HG03469 (cell line): ENCODE measurements at regions not wholly inside any gene's neighbourhood (a gene's known extent, or its start where the extent isn't known, plus 50 kb on each side); places are given as distances from the start of the nearest gene placed in this dataset.
"Not testable (repeated sequence)": the region's sequence is repeated elsewhere in the genome, so short reads cannot be mapped to it uniquely, and the experiment has no call there.

ENCODE experiments used
- ATAC-seq: cut with Tn5 transposase; IDR thresholded peaks from one replicate; pipeline ENCODE4 v1.9.1; 2021; ENCODE audit warnings: mild to moderate bottlenecking, moderate library complexity, moderate number of reproducible peaks; ENCODE audit not compliant: unreplicated experiment

DNA sequence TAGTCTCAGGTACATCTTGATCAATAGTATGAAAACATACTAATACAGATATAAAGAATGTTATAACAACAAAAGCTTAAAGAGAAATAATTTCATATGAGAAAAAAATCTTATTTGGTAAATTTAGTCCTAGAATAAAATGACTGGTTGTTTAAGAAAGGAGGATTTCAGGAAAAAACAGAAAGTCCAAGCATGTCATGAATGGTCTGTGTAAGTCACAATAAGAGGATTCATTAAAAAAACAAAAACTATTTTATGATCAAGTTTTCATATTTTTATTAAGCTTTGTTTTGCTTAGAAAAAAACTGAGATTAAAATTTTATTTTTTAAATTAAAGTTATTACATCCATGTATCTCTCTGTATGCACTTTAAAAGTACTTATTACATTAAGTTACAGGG lies 353.9 kb upstream of the SPHKAP start:
- no peak for ATAC-seq

DNA sequence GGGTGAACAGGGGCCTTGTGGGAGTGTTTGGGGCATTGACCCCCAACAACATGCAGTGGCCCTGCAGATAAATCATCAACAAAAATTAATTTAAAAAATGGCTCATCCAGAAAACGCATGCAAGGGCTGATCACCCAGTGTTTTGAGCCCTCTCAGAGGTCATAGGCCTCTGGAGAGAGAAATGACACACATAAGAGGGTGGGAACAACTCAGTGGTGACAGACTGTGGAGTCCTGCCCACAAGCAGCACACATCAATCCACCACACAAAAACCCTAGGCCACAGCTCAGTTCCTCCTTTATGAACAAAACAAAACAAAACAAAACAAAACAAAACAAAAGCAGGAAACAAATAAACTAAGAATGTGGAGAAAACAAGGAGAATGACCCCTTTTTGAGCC lies 351.7 kb upstream of the SPHKAP start:
- ATAC-seq = no peak

DNA sequence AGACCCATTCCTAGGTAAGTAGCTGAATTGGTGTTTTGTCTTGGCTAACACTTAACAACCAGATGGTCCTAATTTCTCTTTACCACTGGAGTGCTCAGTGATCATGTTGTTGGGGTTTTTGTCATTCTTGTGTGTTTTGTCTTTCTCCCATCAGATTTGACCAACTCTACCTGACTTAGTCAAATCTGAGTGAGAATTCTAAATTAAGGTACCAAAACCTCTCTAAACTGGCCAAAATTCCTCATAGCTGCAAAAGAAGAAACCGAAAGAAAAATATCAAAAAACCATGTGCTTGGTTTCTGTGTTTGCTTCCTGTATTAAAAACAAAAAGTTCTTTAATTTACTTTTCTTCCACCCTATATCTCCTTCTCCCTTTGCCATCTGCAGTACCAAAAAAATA lies 350.7 kb upstream of the SPHKAP start:
- no peak for ATAC-seq

DNA sequence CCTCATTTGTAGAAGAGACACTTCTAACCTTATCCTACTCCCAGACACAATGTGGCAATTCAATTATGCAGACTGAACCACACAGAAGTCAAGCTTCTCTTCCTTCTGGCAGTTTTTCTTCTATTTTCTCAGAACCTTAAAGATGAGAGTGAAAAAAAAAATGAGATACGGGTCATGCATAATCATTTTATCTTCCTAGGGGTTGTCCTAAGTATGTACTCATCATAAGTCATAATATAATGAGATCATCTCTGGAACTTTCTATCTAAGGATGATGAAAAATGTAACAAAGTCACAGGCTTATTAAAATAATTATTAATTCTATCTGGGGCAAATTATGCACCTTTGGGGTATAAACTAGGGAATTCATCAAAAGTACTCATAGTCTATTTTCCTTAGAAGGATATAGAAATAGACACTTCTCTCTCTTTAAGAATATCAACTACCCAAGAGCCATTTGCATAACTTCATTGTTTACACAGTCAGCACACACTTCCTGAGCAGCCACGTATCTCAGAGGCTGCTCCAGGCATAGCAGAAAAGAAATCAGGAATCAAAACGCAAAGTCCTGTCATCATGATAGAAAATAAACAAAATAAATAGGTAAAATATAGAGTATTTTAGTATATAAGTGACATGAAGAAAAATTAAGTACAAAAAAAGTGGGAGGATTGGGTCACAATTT lies 345.9 kb upstream of the SPHKAP start:
- no peak for ATAC-seq

DNA sequence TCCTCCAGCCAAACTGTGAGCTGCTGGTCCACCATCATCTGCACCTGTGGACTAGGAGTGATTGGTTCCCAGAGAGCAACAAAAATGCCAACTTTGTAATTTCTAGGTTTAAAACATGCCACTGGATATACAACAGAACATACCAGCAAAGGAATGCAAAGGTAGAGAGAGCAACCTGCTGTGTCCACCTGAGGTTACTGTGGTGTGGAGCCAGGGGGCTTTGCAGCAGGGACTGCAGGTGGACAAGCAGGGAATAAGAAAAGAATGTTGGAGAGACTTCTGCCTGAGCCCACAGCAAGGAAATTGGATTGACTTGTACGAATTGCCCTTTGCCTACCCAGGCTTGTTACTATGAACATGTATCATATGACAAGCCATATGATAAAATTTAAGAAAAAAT lies 345.2 kb upstream of the SPHKAP start:
- ATAC-seq = no peak

DNA sequence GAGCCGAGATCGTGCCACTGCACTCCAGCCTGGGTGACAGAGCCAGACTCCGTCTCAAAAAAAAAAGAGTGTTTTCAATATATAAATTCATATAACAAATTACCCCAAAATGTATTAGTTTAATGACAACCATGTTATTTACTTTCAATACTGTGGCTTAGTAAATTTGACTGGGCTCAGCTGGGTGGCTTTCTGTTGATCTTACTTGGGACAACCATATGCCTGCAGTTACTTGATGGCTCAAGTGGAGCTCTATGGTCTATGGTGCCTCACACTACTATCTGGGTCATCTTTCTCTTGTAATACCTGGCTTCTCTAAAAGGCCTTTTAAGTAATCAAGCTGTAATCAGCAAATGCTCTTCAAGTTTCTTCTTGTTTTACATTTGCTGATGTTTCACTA lies 341.5 kb upstream of the SPHKAP start:
- ATAC-seq = no peak

DNA sequence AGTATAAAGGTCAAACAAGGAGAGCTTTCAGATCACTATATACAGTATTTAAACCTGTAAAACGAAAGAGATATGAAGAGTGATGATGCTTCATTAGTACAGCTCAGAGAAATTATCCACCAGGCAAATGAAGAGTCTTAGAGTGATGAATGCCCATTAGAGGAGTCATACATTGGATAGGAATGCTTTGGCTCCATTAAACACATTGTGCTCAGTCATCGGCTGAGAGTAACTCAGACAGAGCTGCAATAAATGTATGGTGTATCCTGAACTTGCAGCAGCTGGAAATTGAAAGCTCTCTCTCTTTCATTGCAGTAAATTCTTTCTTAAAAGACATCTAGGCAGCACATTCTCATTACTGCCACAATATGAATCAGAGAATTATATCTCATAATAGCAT lies 340.8 kb upstream of the SPHKAP start:
- no peak for ATAC-seq

DNA sequence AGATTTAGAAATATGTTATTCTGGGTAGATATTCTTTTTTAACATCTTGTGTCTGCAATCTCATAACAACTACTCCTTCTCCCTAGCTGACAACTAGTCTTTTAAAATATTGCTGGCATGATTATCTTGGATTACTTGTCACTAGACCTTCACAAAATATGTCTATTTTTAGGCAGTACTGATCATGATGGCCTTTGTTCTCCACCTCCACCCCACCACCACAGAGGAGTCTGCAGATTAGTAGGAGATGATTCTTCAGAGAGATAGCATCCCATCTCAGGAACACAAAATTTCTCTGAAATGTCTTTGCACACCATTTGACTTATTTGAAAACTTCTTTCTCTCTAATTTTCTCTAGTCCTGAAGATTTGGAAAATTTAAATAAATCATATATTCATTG lies 338.1 kb upstream of the SPHKAP start:
- ATAC-seq = no peak

DNA sequence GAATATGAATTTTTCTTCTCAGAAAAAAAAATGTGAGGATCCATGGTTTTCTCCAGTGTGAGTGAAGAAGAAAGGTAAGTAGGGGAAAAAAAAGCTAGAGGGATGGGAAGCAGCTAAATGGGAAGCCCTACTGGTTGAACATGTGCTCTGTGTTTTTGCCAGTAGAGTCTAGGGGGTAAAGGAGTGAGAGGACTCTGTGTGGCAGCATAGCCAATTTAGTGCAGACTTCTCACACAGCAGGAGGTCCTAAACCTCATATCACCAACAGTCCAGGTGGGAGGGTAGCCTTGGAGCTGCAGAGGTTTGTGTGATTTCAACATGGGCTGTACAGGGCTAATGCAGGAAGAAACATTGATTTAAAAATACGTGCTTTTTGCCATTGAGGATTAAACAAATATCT lies 334.5 kb upstream of the SPHKAP start:
- ATAC-seq = no peak

DNA sequence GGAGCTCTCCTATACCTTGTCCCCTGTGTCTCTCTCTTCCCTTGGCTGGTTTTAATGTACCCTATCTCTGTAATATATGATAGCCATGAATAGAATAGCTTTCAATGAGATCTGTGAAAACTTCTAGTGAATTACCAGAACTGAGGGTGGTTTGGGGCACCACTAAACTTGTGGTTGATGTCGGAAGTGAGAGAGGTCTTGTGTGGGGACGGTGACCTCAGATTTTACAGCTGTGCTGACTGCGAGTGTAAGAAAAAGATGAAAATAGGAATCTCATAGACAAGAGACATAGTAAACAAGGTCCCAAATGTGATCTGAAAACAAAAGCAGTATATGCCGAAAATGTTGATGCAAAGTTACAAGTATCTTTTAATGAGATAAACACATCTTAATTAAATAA lies 332.0 kb upstream of the SPHKAP start:
- ATAC-seq = not testable (repeated sequence)

DNA sequence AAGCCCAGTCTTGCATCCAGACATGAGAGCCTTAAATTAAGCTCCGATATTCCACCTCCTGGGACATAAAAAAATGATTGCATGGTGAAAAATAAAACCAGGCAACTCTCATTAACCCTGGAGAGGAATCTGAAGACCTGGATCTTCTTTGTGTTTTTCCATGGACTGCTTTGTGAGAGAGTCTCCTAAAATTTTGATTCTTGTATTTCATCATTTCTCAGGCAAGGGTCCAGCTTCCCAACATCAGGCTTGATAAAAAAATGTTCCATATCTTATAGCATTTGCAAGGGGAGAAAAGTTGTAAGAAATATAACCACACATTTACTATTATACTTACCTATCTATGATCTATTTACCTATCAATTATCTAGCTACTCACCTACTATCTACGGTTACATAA lies 327.5 kb upstream of the SPHKAP start:
- no peak for ATAC-seq

DNA sequence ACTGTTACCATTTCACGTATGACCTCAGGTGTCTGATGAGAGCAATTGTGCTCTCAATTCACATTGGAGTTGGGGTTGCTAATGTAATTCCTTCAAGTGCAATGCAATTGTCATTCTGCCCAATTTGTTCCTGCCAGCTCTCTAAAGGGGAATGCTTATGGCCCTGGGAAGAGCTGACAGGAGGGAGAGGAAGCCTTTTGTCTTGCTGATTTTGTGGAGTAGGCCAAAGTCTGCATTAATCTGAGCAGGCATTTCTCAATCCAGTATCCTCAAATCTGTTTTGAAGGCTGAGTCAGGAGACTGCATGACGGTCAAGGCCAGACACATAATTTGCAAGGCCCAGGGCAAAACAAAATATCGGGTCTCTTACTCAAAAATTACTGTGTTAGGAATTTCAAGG lies 326.4 kb upstream of the SPHKAP start:
- no peak for ATAC-seq

DNA sequence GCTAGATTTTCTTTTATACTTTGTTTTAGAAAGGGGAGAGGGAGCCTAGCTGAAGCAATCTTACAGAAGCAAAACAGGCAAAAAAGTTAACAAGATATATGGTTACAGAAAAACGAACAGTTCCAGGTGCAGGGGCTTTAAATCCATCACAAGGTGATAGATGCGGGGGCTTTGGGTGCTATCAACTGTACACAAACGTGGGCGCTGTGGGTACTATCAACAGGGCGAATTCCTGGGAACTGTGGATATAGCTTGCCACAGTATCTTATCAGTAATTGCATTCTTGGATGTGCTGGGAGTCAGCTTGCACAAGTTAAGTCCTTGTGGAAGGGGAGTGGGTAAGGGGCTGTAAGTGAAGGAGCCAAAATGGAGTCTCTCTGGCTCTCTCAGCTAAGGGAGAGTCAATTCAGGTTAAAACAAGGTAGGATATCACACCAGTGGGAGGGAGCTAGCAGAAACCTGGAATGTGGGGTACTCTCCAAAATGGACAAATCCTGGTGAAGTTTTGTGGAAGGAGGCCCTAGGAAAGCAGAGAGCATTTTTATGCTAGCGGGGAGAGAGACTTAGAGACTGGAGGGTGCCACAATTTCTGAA lies 325.8 kb upstream of the SPHKAP start:
- no peak for ATAC-seq

DNA sequence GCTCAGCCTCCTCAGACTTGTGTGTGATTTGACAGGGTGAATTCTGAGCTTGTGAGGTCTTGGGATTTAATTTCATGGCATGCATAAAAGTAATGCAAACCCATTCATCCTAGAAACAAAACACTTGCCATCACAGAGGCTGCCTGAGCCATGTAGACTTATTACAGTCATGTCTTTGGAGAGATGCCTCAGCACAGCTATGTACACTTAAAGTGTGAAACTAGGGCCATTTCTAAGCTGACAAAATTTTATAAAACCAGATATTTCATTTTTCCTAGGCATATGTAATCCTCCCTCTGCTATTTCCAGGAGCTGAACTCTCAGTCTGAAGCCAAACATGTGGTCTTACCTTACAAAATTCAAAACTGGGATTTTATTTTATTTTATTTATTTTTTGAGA lies 322.2 kb upstream of the SPHKAP start:
- no peak for ATAC-seq

DNA sequence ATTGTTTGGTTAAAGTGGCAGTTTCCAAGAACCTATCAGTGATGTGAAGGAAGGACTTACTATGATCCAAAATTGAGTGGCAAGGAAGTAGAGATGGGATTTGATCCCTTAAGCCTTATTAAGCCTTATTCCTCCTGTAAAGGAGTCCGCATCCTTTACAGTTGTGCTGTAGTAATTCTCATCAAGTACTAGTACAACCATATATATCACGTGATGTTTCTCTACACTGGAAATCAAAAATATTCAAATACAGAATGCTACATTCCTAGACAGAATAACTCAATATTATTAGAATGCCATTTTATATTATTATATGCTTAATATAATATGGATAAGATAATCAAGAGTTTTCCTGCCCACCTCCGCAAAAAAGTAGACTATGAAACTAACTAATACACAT lies 312.4 kb upstream of the SPHKAP start:
- ATAC-seq = no peak

DNA sequence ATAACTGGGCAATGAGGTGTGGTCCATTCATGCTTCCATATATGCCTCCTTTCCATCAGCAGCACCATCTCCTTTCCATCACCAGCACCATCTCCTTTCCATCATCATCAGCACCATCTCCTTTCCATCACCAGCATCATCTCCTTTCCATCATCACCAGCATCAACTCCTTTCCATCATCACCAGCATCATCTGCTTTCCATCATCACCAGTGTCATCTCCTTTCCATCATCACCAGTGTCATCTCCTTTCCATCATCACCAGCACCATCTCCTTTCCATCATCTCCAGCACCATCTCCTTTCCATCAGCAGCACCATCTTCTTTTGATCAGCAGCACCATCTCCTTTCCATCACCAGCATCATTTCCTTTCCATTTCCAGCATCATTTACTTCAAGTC lies 297.5 kb upstream of the SPHKAP start:
- no peak for ATAC-seq

DNA sequence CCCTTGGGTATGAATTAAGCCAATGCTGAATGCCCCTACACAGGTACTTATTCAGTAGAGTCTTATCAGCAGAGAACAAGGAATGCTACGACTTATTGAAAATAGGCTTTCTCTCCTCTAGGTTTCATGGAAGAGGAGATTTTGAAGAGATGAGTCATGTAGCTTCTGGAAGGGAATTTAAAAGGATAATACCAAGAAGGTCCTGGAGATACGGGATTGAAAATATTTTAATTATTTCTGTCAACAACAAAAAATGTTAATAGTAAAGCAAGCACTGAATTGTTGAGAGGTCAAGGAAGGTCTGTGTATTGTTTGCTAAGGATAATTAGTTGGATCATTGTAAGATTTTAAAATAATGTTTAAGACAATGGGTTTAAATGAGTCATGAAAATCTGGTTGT lies 293.0 kb upstream of the SPHKAP start:
- ATAC-seq = no peak

DNA sequence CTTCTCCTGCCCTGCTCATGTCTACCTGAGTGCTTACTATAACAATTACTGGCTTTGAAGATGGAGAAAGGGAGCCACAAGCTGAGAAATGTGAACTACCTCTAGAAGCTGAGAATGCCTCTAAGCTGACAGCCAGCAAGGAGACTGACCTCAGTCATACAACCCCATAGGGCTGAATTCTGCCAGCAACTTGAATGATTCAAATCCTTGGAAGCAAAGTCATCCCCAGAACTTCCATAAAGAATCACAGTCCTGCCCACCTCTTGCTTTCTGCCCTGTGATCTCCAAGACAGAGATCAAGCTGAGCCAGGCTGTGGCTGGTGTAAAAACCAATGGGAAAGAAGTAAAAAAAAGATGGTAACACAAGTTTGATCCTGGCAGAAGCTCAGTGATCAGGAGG lies 288.2 kb upstream of the SPHKAP start:
- ATAC-seq = no peak

DNA sequence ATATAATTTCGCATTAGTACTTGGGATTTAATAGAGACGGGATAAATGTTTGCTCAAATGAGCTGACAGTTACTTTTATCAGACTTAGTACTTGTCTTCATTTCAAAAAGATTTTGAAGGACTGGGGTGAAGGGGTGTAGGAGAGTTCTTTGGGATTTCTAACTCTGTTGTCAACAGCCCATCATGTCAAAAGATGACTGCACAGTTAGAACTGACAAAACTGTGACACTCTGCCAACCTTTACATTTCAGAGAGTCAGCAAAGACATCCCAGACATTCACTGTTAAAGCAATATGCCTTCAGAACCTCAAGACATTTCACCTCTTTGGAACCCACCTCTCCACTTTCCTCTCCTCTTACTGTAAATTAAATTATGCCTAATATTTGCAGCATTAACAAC lies 285.4 kb upstream of the SPHKAP start:
- no peak for ATAC-seq

DNA sequence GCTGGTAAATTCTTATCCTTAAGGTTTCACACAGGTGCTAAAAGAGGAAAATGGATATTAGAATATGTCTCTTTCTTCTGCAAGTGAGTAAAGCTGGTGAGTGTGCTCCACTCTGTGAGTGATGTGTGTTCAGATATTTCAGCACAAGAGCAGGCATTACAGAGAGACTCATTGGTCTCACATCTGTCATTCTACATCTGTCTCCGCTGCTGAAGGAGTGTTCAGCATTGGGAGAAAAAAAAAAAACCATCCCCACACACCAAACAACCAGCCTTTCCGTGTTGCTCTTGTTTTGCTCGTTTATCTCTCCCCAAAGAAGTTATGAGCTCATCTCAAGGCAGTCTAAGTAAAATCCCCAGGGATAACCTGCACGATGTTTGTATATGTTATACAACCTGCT lies 283.9 kb upstream of the SPHKAP start:
- no peak for ATAC-seq

DNA sequence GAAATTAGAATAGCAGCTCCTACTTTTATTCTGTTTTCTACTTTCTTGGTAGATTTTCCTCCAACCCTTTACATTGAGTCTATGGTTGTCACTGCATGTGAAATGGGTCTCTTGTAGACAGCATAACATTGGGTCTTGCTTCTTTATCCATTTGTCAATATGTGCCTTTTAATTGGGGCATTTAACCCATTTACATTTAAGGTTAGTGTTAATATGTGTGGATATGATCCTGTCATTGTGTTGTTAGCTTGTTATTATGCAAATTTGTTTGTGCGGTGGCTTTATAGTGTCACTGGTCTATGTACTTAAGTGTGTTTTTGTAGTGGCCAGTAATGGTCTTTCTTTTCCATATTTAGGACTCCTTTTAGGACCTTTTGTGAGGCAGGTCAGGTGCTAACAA lies 276.9 kb upstream of the SPHKAP start:
- no peak for ATAC-seq

DNA sequence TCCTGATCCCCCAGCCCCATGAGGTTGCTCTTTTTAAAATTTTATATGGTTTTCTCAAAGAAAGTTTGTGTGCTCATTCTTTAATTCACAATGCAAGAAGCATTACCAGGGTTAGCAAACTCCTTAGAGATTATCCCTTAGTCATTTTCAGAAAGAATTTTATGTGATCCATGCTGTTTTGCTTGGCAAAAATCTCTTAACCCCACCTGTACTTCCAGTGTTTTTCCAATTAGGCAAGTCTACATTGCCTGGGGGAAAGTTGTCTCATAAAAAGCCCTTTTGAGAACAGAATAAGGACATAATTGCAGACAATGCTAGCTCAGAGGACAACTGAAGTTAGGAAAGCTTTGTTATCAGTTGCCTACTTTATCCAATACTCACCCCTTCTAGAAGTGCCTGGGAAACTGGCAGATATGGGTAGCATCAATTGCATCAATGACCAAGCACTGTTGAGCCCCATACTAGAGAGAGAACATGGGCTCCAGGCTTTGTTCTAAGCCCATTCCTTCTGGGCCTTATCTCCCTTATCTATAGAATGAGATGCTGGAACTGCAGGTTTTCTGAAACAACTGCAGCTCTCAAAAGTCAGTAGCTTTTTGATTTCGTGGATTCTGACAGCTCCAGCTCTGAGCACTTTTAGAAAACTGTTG lies 265.9 kb upstream of the SPHKAP start:
- ATAC-seq = no peak

DNA sequence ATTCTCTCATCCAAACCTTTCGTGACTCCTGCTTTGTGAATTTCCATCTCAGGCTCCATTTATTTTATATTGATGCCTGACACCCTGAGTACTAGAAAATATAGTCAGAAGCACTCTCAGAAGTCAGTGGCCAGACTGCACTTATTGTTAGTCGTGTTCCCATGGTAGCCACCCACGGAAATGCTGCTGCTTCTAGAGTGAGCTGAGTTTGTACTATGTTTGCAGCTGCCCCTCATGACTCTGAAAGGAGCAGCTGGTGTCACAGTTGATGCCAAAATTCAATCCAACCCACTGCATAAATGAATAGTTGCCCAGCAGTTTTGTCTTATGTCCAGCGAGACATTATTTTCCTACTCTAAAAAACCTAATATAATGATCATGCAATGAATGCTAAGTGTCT lies 265.2 kb upstream of the SPHKAP start:
- ATAC-seq = no peak
